Colon (tissue), 2 donors: ENCODE measurements at regions not wholly inside any gene's neighbourhood (a gene's known extent, or its start where the extent isn't known, plus 50 kb on each side); places are given as distances from the start of the nearest gene placed in this dataset.
"Not testable (repeated sequence)": the region's sequence is repeated elsewhere in the genome, so short reads cannot be mapped to it uniquely, and the experiment has no call there.

Experiments used
- FAIRE-seq: peaks from 2 replicates; lab custom pipeline; 2012; peaks lifted over from hg19 to GRCh38; lab: Jason Lieb, UNC
- donor health status: control.
- donor health status: control.

DNA sequence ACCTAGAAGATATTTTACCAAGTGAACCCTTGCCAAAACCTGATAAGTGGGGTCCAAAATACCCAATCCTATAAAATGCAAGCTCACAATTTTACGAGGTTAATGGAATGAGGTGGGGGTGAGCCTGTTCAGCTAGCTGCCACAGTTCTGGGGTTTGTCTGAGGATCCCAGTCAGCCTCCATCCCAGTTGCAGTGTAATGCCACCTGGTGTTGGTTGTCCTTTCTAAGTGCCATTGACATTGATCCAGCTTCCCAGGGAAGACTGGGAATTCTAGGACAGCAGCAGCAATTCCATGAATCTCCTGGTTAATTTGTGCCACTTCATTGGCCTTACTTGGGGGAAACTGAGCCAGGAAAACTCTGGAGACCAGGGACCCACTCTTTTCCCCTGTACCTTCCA is 298.3 kb downstream of the RWDD3 start:
- no peak for FAIRE-seq

DNA sequence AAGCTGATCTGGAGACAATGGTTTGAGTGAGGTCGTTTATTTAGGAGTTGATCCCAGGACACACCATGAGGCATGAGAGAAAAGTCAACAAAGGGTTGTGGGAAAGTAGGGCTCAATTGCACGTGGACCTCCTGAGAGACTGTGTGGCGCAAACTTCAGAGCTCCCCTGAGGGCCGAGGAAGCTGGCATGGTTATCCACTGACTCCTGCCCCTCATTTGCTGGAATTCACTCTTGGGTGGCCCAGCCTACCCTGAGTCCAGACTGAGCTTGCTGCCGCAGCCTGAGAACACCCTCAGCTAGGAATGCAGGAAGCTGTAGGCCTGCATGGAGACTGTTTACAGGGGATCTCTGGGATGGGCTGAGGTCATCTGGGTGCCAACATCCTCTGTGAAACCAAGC is 301.0 kb downstream of the RWDD3 start:
- FAIRE-seq = no peak

DNA sequence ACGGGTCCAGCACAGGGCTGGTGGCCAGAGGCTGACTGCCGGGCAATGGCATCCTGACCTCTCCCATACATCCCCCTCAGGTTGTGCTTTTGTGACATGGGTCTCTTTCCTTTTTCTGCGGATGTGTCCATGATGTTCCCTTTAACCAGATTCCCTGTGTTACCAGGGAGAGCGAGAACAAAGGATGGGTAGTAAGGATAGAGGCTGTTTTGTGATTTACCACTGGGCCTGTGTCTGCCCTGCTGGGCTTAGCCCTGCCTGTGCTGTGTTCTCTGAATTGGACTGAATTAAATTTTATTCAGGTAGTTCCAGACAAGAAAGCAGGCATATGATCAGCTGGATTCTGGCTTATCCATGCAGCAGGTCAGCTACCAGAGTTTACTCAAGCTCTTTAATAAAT is 301.6 kb downstream of the RWDD3 start:
- no peak for FAIRE-seq

DNA sequence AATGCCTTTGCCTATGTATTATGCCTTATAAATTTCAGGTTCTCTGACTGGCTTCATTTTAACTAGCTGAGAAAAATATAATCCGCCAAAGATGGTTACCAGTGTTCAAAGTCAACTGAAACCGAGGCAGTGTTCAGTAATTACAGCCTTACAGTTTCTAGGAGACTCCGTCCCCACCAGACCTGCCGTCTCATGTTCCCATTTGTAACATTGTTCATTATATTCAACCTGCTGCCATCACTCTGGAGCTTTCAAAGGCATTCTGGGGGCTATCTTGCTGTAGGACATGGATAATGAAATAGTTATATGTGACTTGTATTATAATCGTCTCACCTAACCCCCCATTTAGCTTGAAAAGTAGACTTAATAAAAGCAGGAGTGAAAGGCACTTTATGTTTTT is 302.5 kb downstream of the RWDD3 start:
- no peak for FAIRE-seq

DNA sequence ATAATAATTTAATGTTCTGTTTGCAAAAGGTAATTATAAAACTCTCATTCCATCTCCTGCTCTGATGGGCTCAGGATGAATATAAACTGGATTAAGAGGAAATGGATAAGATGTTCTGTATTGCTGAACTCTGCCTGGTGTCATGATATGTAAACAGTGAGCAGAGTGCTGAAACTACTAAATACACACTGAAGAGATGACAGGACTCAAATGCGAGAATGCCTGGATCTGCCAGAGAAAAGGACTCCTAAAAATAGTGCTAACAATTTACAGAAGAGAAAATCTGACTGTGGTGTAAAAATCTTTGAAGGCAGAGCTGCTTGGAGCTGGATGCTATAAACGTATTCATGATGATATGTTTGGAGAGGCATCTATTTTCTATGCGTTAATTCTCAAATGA is 303.2 kb downstream of the RWDD3 start:
- FAIRE-seq = no peak

DNA sequence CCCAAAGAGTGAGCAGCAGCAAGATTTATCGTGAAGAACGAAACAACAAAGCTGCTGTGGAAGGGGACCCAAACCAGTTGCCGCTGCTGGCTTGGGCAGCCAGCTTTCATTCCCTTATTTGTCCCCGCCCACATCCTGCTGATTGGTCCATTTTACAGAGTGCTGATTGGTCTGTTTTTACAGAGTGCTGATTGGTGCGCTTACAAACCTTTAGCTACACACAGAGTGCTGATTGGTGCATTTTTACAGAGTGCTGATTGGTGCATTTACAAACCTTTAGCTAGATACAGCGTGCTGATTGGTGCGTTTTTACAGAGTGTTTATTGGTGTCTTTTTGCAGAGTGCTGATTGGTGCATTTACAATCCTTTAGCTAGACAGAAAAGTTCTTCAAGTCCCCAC is 304.2 kb downstream of the RWDD3 start:
- not testable (repeated sequence) for FAIRE-seq

DNA sequence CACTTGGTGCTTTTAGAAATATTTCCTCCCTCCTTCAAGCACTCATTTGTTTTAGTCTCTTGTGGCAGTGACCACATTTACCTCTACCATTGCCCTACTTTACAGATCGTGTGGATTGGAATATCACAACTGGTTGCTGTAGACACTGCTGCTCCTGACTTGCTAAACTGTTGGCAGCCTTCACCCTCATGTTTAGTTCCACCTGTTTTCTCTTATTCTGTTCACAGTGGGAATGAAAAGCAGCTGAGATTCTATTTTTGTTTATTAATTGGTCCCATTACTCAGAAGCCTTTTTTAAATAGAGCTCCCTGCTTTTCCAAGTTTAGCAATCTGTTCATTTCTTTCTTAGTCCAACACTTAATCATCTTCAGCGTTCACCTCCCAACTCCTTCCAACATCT is 308.9 kb downstream of the RWDD3 start:
- FAIRE-seq = no peak

DNA sequence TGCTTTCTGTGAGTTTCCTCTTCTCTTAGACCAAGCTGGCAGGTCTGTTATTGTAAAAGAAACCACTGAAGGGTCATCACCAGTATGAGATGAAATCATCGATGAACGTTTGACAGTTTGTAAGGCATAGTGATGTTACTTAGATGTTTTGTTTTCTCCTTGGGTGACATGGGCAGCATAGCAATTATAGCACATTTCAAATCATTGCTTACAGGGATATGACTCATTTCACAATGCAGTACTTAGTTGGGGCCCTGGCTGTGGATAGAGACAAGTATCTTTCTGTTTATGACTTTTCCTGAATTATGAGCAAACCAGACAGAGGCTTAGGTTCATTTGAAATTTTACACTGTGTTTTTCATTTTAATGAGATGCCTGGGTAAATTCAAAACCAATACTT is 313.0 kb downstream of the RWDD3 start:
- FAIRE-seq = no peak

DNA sequence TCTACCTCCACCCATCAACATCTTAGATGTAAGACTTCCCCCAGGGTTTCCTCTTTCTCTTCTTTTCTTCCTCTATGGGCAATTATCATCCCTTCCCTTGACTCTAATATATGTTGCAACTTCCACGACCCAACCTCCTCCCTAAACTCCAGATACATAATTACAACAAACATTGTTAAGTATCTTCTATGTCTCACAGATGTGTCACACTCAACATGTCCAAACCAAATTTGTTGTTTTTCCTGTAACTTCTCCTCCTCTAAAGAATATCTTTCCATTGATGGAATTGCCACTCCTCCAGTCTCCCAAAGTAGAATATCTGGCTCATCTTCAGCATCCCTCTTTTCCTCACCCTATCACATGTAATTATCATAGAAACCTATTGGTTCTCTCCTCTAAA is 314.2 kb downstream of the RWDD3 start:
- FAIRE-seq = no peak

DNA sequence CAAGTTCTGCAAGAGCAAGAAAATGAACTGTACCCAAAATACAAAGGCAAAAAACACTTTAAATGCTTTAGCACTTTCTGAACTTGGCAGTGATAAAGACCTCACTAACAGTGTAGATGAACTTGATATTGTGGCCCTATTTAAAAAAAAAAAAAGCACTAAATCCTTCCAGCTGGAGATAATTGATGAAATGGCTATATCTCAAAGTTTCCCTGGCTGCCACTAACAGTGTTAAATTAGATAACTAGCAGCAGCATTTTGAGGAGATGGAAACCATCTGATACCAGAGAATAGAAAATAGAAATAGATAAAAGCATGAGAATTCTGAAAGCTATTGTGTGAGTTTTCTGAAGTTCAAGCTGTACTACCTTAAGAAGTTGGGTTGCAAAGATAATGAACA is 317.2 kb downstream of the RWDD3 start:
- FAIRE-seq = no peak

DNA sequence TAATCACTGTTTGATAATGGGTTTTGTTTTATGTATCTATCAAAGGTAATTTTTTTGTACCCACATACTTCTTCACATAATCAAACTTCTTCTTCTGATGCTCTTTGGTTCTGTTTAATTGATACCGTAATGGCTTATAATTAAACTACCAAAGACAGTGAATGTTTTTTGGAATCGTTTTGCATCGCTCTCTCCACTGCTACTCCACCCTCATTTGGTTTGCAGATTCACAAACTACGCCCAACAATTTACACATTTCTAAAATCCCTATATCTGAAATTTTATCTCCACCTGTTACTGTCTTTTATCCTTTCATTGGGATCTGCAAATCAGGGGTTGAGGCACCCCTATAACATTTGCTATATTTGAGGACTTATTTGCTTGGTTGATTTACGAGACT is 319.6 kb downstream of the RWDD3 start:
- FAIRE-seq = no peak

DNA sequence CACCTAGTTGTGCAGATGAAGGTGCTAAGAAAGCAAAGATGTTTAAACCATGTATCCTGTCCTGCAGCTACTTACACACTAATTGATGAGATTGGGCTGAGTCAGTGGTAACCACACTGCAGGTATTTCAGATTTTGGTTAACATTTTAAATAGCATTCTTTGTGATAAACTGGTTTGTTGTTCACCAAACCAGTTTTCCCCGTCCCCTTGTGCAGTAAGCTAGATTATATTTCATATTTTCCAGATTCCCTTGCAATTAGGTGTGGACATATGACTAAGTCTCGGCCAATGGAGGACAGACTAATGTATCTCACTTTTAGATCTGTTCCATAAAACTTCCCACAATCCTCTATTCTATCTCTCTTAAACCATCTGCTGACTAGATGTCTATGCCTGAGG is 320.4 kb downstream of the RWDD3 start:
- no peak for FAIRE-seq

DNA sequence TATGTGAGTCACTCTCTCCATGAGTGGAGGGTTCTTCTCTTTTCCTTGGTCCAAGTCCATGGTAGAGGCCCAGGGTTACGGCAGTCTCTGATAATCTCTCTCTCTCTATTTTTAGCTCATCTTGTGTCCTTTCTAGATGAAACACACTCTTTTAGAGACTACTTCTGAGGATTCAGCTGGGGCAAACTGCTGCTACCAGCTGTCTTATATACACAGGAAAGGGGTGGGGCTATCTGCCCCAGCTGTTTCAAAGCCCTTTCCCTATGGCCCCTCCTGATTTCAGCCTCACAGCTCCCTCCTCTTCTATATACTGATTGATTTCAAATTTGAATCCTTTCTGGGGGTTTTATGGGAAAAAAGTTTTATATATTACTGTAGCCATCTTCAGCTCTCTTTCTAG is 324.8 kb downstream of the RWDD3 start:
- no peak for FAIRE-seq

DNA sequence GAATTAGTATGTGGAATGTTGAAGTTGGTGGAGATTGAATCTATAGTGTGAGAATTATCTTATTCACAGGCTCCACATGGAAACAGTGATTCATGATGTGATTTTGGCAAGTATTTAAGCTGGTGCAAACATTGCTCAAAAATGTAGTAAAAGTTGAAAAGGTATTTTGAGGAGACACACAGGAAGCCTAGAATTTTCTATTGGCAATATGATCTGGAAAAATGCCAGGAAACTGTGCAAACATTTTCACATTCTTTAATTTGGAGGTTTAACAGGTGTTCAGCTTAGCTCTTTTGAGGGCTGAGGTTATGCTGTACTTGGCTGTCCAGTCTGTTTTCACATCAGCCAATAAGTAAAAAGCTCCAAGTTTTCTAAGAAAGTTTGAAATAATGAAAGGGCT is 327.3 kb downstream of the RWDD3 start:
- FAIRE-seq = no peak

DNA sequence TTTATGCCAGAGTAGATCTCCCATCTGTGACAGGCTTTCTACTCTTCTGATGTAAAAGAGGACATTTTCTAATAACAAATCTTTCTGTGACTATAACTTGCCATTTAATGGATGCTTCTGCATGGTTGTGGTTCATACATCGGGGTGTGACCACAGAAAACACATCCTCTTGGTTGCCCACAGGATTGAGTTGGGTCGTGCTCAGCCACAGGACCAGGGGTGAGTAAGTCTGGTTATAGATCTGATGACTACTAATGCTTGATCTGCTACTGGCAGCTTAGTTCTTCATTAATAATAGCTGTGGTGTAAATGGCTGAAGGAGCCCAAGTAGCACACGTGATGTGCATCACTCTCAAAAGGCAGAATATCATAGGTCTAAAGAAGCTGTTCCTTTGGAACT is 328.2 kb downstream of the RWDD3 start:
- FAIRE-seq = no peak

DNA sequence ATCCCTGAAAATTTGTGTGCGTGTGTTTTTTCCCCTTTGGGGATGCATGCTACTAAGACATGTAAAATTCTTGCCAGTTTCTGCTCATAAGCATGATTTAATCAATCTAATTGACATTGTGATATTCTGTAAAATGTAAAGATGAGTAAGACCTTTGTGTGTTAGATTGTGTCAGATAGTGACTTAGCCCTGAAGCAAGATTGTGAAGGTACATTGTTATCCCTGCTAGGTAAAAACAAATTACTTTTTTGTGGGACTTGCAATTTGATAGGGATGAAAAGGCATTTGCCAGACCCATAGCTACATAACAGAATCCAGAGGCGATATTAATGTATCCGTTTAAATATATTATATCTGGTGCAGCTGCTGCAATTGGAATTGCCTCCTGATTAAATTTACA is 338.0 kb downstream of the RWDD3 start:
- no peak for FAIRE-seq

DNA sequence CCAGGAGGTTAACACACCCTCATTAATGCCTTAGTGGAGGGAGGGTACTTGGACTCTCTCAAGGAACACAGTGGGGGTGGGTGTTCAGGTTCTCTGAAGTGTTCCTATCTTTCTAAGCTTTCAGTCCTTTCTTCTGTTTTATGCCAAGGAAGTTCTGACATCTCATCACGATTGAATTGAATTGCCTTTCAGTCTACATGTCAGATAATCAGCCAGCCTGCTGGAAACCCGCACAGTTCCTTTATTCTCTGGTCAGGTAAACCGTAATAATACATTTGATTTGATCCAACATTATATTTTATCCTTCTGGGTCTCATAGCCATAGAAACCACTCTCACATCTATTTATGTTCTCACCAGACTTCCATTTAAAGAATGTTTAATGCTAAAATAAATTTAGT is 339.0 kb downstream of the RWDD3 start:
- FAIRE-seq = no peak

DNA sequence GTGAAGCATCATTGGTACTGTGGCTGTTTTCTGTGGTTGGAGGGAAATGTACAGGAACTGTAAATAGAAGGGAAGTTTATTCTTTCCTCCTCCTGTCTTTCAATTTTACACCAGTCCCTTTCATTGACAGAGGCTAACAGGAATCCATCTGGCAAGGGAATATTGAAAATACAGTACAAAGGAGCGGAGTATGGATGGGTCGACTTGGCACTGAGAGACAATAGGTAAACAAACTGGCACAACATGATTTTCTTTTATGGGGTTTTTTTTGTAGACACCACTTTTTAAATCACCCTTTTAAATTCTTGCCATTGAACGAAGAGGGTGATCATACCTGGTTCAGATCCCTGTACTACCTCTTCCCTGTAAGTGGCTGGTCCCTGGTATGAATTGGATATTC is 341.3 kb downstream of the RWDD3 start:
- no peak for FAIRE-seq

DNA sequence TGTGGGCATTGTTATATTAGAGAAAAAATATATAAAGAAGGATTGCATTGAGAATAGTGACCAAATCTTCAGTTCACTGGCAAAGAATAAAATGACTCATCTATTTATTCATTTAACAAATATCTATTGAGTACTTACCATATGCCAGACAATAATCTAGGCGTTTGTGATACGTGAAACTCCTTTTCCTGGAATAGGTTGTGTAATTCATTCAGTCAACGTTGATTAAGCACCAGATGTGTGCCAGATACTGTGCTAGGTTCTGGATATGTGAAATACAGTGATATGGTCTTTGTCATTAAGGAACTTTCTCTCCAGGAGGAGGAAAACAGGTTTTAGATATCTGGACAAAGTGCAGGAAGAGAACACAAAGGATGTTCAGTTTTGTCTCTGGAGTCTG is 344.5 kb downstream of the RWDD3 start:
- no peak for FAIRE-seq

DNA sequence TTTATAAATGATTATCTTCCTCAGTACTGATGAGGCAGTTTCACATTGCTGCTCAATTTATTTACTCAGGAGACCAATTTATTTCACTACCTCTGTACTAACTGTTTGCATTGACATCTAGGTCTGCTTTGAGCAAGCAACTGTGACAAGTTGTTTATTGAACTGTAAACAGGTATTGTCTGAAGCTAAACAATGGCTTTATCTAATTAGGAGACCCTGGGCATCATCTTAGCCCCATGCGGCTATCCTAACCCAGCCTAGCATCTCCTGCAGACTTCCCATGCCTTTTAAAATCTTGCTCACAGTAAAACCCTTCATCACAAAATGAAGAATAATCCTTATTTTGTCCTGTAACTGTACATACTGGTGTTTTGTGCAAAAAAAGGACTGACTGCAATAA is 348.2 kb downstream of the RWDD3 start:
- FAIRE-seq = no peak

DNA sequence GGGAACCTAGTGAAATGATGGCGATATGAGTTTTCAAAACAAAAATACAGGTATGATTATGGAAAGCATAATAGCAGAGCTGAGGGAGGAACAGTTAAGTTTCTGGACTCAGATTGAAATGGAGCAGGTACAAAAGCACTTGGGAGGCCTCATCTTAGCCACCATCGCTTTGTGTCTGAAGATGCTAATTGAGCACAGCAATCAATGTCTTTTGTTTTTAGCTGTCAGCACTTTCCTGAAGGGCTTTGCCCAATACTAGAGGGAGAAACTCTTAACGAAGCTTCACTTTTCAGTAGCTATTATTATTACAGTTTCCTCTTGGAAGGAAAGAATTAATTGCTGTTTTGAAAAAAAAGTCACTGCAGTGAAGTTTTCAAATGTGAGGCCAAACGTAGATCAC is 348.7 kb downstream of the RWDD3 start:
- no peak for FAIRE-seq

DNA sequence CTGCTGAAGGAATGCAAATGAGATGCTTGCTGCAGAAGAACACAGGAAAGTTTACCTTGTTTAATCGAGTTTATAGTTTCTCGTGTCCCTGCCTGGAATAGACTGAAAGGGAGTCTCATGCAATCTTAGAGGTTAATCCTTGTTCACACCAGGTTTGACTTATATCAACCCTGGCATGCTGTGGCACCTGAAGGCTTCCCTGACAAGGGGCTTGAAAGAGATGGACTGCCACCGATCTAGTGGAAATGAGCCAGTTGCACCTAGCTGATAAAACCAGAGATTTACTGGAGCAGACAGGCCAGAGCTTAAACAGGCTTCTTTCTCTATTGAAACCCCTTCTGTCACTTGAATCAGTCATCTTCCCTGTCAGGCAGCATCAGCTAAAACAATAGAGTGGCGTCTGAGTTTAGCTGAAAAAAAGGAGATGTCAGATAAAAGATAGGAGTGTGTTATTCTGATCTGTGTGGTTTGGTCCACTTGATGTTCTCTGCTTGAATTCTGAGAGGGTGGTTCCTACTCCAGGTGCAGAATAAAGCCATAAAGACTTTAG is 349.7 kb downstream of the RWDD3 start:
- FAIRE-seq = no peak

DNA sequence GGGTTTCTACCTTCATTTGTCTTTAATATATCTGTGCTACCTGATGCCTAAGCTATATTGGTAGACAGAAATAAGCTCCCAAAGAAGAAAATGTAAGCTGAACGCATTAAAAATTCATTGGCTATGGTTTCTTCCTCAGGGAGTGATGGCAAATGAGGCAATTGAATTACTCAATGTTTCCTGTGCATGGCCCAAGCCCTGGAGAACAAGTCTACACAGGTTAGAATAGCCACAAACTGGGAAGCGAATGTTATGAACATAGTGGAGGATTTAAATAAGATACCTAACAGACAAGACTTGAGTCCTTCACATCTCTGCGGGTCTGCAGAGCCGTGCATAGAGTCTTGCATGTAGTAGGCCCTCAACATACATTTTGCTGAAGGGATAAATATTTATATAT is 350.3 kb downstream of the RWDD3 start:
- no peak for FAIRE-seq

DNA sequence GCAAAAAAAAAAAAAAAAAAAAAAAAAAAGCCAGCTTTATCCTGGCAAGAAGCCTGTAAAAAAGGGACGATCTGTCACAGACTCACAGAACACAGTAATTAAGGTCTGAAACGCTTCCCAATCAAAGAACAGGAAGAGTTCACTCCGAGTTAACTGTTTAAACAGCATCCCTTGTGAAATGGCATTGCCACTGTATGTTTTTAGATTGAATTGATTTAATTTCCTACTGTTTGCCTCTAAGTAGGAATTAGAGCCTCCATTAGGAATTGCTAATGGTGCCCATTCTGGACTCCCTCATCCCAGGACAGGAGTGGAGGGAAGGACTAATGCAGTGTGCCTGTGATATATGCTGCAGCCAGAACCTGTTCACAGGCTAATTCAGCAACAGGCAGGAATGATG is 370.8 kb downstream of the RWDD3 start:
- no peak for FAIRE-seq

DNA sequence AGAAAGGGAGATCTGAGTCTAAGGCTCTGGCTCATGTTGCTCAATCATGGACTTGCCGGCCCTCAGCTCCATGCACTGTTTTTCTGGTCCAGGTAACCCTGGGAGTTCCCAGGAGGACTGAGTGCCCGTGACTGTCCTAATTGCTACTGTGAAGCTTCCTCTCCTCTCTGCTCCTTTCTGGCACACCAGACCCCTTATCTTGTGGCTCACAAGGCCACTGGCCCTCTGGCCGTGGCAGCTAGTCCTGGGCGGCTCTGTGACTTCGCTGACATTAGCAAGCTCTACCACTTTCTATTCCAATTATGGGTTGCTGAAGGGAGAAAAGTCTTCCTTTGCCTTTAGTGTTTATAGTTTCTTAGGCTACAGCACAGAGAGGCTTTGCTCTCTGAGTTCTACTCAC is 380.2 kb downstream of the RWDD3 start:
- FAIRE-seq = no peak
